GM08714 (cell line): ENCODE measurements at regions not wholly inside any gene's neighbourhood (a gene's known extent, or its start where the extent isn't known, plus 50 kb on each side); places are given as distances from the start of the nearest gene placed in this dataset.

Experiments
- H3K4me3 ChIP-seq: fragments of 200-500 bp; sonication (Bioruptor generic); 2 replicates; pipeline ENCODE4 v1.5.1; 2014; ENCODE audit warnings: mild to moderate bottlenecking, low read length, inconsistent platforms
- ZNF274 ChIP-seq: IDR thresholded peaks from 2 replicates; pipeline ENCODE4 v1.6.1; 2012; ENCODE audit warnings: mild to moderate bottlenecking, low read depth, low read length

DNA sequence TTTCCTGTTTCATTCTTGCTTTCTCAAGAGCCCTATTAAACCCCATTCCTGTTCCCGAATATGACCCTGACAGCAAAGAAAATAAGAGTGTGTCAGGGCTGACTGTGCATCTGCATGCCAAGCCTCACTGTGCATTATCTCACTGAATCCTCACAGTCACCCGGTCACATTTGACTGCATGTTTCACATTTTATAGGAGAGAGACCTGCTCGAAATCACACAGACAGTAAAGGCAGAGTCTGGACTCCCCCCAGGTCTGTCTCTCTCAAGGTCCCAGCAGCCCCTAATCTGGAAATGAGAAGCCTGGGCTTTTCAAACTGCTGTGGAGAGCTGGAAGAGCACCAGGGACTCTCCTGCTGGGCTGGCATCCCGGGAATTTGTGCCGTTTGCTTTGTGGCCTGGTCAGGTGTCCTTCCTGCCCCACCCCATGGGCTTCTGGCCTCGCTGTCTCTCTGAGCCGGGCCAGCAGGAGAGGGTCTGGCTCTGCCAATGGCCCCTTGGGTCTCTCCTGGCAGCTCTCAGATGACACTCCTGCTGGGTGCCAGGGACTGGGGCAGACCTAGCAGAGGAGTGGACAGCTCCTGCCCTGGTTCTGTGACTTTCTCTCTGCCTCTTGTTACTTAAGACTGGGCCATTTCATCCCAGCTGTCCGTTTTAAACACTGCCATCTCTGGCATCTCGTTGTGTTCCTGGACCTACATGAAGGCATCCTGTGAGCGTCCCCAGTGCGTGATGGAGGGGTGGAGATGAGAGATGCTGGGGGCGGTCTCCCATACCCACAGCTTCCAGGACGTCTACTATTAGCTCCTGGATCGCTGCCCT, 173.6 kb downstream of the ARHGAP12 start:
- no peak overlapping the region for H3K4me3 ChIP-seq
- no peak for TF ChIP-seq ZNF274

DNA sequence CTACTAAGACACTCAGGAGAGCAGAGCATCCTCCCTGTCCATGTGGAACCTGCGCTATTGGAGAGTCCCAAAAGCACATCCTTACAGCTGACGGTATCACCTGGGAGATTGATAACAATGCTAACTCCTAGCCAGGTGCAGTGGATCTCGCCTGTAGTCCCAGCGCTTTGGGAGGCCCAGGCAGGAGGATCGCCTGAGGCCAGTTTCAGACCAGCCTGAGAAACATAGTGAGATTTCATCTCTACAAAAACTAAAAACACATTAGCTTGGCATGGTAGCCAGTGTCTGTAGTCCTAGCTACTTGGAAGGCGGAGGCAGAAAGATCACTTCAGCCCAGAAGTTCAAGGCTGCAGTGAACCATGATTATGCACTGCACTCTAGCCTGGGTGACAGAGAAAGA, 174.9 kb downstream of the ARHGAP12 start:
- H3K4me3 ChIP-seq: no peak overlapping the region
- TF ChIP-seq ZNF274: no peak

DNA sequence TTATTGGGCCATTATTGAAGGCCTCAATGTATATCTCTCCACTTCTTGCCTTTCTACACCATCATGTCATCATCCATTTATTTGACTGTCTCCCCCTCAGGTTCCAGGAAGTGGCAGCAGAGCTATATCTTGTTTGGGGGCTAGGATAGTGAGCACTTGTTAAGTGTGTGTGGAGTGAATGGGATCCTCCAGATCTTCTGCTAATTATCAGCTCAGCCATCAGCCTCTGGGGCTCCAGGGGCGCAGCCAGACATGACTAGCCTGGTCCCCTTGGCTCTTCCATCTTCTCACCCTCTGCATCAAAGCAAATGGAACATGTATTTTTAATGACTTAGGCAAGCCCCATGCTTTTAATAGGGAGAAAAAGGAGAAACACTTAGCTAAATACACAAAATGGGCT, 176.5 kb downstream of the ARHGAP12 start:
- H3K4me3 ChIP-seq: no peak overlapping the region
- no peak for TF ChIP-seq ZNF274

DNA sequence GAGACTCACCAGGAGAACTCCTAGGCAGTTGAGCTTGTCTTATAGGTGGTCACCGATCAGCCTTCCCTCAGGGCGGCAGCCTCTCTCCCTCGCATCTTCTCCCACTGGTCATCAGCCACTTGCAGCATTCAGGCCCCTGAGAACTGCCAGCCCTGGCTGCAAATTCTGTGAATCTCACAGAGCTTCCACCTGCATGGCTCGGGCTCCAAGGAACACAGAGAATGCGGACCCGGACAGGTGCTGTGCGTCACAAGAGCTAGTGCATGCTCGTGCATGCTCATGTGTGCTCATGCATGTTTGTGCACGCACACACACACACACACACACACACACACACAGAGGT, 176.9 kb downstream of the ARHGAP12 start:
- H3K4me3 ChIP-seq: no peak overlapping the region
- no peak for TF ChIP-seq ZNF274

DNA sequence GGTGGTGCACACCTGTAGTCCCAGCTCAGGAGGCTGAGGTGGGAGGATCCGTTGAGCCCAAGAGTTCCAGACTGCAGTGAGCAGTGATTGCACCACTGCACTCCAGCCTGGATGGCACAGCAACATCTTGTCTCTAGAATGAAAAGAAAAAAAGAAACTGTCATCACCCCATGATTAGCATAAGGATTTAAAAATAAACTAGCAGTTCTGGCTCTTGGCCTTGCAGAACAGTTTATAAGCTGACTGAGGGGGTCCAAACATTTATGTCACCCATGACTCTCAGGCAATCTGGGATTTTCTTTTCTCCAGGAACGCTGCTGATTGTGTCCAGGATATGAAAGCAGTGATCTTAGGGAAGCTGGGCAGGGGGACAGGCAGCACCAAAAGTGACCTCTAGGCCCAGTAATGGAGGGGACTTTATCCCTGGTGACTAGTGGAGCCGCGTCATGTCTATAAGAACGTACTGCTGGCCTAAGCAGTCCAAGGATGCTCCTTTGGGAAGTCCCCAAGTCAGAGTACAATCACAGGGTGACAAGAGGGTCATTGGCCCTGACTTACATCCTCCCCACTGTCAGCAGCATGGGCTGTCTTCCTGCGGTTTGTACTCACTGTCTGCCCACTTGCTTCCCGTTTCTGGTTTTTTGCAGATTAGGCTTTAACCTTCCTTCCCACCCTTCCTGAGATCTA, 177.4 kb downstream of the ARHGAP12 start:
- no peak for TF ChIP-seq ZNF274
- H3K4me3 ChIP-seq: no peak overlapping the region

DNA sequence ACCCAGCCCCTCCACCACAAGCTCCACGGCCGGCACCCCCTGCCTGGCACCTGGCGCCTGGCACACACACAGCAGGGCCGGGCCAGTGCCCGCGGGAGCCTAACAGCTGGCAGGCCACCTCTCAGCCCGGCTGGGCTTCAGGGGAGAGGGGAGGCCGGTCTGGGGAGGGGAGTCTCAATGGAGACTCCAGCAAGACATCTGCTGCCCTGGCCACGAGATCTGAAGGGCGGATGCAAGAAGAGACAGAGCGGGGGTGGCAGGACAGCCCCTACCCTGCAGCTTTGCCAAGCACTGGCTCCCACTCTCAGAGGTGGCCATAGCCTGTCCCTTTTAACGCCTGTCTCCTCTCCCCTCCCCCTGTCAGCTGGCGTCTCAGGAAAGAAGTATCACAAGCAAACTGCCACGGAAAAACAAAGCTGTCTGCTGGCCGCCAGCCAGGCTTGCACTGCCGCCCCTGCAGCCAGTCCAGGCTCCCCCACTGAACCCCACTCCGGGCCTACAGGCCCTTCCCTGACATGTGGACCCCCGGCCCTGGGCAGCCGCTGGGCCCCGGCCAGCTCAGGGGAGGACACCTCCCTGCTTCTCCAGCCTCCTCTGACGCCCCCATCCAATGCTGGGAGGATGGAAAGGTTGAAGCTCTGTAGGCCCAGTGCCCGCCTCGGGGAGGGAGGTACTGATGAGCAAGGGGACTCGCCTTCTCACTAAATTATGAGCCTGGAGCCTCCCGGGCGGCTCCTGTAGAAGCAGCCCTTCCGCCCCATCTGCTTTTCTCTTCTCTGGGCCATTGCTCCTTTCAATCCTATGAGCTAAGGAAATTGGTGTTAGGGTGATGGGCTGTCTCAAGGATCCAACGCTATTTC, 178.4 kb downstream of the ARHGAP12 start:
- TF ChIP-seq ZNF274: no peak
- H3K4me3 ChIP-seq: no peak overlapping the region

DNA sequence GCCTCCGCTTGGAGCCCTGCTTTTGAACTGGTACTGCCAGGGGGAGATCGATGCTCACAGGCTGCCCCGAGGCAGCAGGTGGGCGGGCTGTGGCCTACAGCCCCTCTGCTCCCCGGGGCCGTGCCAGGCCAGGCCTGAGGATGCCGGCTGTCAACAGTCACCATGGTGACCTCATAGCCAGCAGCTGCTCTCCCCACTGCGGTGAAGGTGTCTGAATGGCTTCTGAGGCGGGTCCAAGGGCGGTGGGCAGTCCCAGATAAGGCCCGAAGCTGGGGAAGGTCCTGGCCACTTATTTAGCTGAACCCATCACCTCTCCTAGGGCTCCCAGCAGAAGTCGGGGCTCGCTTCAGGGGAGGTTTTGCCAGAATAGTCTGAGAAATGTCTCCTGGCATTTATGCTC, 179.3 kb downstream of the ARHGAP12 start:
- TF ChIP-seq ZNF274: no peak
- no peak overlapping the region for H3K4me3 ChIP-seq

DNA sequence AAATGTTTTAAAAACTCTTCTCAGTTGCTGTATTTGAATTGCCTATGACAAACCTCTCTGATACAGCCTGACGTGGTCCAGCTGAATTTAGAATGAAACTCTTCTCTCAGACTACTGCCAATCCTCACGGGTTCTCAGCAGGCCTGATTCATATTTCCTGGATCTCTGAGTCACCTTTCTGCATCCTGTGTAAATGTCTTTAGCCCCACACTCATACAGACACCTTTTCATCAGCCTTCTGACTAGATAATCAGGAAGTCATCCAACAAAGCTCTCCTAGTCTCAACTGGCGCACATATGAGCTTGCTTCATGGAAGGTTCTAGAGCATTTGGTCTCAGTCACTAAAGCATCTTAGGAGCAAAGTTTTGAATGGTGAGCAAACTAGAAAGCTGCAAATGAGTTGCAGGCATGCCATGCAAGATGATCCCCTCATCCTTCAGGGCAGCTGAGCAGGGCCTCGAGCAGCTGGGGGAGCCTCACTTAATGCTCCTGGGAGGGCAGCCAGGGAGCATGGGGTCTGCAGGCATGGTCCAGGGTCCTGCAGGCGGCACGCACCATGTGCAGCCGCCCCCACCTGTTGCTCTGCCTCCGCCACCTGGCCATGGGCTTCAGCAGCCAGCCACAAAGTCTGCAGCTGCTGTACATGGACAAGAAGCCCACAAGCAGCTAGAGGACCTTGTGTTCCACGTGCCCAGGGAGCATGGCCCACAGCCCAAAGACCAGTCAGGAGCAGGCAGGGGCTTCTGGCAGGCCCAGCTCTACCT, 182.8 kb downstream of the ARHGAP12 start:
- H3K4me3 ChIP-seq: no peak overlapping the region
- no peak for TF ChIP-seq ZNF274

DNA sequence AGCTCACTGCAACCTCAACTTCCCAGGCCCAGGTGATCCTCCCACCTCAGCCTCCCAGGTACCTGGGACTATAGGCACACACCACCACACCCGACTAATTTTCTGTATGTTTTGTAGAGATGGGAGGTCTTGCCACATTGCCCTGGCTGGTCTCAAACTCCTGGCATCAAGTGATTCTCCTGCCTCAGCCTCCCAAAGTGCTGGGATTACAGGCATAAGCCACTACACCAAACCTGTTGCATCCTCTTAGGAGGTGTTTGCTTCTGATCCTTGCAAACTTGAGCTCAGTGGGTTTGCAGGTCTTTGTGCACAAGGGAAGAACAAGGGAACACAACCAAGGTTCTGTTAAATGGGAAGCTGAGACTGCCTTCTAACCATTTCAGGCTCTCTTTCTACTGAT, 184.6 kb downstream of the ARHGAP12 start:
- no peak overlapping the region for H3K4me3 ChIP-seq
- no peak for TF ChIP-seq ZNF274

DNA sequence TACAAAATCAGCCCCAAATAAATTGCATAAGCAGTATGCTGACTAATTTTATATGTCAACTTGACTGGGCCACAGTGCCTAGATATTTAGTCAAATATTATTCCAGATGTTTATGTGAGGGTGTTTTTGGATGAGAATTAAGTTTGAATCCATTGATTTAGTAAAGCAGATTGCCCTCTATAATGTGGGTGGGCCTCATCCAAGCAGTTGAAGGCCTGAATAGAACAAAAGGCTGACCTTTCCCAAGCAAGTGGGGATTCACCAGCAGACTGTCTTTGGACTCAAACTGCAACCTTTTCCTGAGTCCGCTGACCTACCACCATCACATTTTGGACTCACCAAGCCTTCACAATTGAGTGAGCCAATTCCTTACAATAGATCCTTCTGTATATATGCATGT, 186.4 kb downstream of the ARHGAP12 start:
- TF ChIP-seq ZNF274: no peak
- no peak overlapping the region for H3K4me3 ChIP-seq

DNA sequence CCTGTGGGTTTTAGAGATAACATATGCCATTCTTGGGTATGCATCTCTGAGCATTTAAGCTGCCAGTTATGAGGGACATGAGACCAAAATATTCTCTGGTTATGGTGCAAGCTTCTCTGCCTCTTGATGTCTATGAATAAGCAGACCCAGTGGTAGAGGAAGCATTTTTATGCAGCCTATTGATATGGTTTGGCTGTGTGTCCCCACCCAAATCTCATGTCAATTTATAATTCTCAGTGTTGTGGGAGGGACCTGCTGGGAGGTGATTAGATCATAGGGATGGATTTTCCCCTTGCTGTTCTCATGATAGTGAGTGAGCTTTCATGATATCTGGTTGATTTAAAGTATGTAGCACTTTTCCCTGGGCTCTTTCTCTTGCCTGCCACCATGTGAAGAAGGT, 187.2 kb downstream of the ARHGAP12 start:
- TF ChIP-seq ZNF274: no peak
- no peak overlapping the region for H3K4me3 ChIP-seq

DNA sequence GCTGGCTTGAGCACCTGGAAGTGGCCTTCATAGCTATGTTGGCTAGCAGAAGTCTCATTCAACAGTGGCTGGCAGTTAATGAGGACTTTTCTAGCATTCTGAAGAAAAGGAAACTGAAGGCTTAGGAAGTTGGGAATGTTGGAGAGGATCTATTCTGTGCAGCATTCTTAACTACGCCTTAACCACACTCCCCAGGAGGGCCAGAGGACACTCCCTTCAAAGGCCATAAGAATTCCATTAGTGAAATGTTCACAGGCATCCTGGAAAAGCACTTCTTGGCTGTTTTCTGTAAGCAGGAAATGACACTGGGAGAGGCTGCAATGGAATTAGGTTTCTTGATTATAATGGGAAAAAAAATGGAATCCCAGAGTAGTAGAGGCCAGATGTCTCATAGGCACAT, 188.9 kb downstream of the ARHGAP12 start:
- TF ChIP-seq ZNF274: no peak
- H3K4me3 ChIP-seq: no peak overlapping the region

DNA sequence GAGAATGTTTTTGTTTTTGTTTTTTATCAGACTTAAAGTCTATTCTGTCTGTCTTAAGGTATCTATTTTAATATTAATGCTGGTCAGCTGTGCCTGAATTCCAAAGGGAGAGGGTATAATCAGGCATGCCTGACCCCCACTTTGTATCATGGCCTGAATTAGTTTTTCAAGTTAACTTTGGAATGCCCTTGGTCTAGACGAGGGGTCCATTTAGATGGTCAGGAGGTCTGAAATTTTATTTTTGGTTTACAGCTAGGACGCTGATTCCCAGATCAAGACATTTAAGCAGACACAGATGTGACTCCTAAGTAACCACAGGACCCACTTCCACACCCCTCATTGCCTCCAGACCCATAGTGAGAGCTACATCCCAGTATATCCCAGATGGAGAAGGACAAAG, 189.5 kb downstream of the ARHGAP12 start:
- no peak for TF ChIP-seq ZNF274
- H3K4me3 ChIP-seq: no peak overlapping the region

DNA sequence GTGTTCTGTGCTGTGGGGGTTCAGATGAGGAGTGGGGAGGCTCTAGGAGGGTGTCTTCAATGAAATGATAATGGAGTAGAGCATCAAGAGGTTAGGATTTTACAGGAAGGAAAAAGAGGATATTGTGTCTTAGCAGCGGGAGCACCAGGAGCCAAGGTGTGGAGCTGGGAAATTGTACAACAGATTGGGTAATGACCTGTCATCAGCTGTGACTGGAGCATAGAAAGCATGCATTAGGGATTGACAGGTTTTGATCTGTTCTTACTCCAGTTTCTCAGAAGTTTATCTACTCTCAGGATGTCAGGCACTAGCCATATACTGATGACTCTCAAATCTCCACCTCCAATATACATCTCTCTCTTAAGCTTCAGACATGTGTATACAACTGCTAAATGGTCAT, 196.9 kb downstream of the ARHGAP12 start:
- no peak overlapping the region for H3K4me3 ChIP-seq
- no peak for TF ChIP-seq ZNF274

DNA sequence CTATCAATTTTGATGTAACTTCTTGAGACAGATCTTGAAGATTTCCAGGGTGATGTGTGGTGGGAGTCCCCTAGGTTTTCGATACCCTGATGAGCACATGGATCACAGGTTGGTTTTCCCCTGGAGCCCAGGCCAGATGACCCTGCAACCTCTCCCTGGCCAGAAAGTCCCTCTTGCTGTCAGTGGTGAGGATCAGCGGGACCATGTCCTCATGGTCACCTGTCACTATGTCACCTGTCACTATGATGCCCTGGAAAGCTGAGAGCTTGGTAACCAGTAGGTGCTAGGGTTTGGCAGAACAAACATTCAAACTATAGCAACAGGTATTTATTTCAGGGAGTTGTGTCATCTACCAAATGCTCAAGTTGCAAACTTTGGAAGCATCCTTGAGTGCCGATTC, 197.9 kb downstream of the ARHGAP12 start:
- no peak for TF ChIP-seq ZNF274
- no peak overlapping the region for H3K4me3 ChIP-seq
